Fibroblast of skin of right biceps (primary cell): ENCODE measurements at regions not wholly inside any gene's neighbourhood (a gene's known extent, or its start where the extent isn't known, plus 50 kb on each side); places are given as distances from the start of the nearest gene placed in this dataset.
"Not testable (repeated sequence)": the region's sequence is repeated elsewhere in the genome, so short reads cannot be mapped to it uniquely, and the experiment has no call there.

Experiments used
- DNase-seq: peaks from one replicate; pipeline ENCODE4 v3.0.0-alpha.2; 2013

GRCh38 chr11:38842991-38843390, 2245.0 kb upstream of the RAG2 start:
- no peak for DNase-seq

GRCh38 chr11:38839071-38839470, 2241.0 kb upstream of the RAG2 start:
- DNase-seq: no peak

- no peak for DNase-seq
Measured at GRCh38 chr11:38835966-38836365, 2237.9 kb upstream of the RAG2 start.

- peak; percentile 8 for DNase-seq
Measured at GRCh38 chr11:38824573-38824972, 2226.5 kb upstream of the RAG2 start.

- DNase-seq: not testable (repeated sequence)
Measured at GRCh38 chr11:38821786-38822185, 2223.8 kb upstream of the RAG2 start.

- no peak for DNase-seq
Measured at GRCh38 chr11:38819981-38820380, 2221.9 kb upstream of the RAG2 start.

- peak; percentile 17 for DNase-seq
Measured at GRCh38 chr11:38818720-38819119, 2220.7 kb upstream of the RAG2 start.

GRCh38 chr11:38814670-38815069, 2216.6 kb upstream of the RAG2 start:
- peak; percentile 79 for DNase-seq

GRCh38 chr11:38809521-38809920, 2211.5 kb upstream of the RAG2 start:
- no peak for DNase-seq

- DNase-seq: peak; percentile 15
Measured at GRCh38 chr11:38796281-38796680, 2198.2 kb upstream of the RAG2 start.

- DNase-seq: no peak
Measured at GRCh38 chr11:38795027-38795426, 2197.0 kb upstream of the RAG2 start.

GRCh38 chr11:38791346-38791961, 2193.4 kb upstream of the RAG2 start:
- peak; percentile 61 for DNase-seq

GRCh38 chr11:38788561-38788960, 2190.5 kb upstream of the RAG2 start:
- peak; percentile 5 for DNase-seq

GRCh38 chr11:38784164-38784563, 2186.1 kb upstream of the RAG2 start:
- DNase-seq: no peak

- DNase-seq: no peak
Measured at GRCh38 chr11:38766796-38767195, 2168.8 kb upstream of the RAG2 start.

- no peak for DNase-seq
Measured at GRCh38 chr11:38759394-38759793, 2161.4 kb upstream of the RAG2 start.

- no peak for DNase-seq
Measured at GRCh38 chr11:38756537-38756936, 2158.5 kb upstream of the RAG2 start.

- no peak for DNase-seq
Measured at GRCh38 chr11:38751421-38751820, 2153.4 kb upstream of the RAG2 start.

- not testable (repeated sequence) for DNase-seq
Measured at GRCh38 chr11:38746516-38746915, 2148.5 kb upstream of the RAG2 start.

GRCh38 chr11:38723361-38723760, 2125.3 kb upstream of the RAG2 start:
- no peak for DNase-seq

GRCh38 chr11:38721586-38722315, 2123.7 kb upstream of the RAG2 start:
- DNase-seq: peak; percentile 1

- DNase-seq: no peak
Measured at GRCh38 chr11:38718659-38719058, 2120.6 kb upstream of the RAG2 start.

- no peak for DNase-seq
Measured at GRCh38 chr11:38718049-38718448, 2120.0 kb upstream of the RAG2 start.

GRCh38 chr11:38711110-38711509, 2113.1 kb upstream of the RAG2 start:
- DNase-seq: no peak

- DNase-seq: no peak
Measured at GRCh38 chr11:38710262-38710661, 2112.2 kb upstream of the RAG2 start.
